H1 (cell line): ENCODE measurements at regions not wholly inside any gene's neighbourhood (a gene's known extent, or its start where the extent isn't known, plus 50 kb on each side); places are given as distances from the start of the nearest gene placed in this dataset.

Experiments
- CTCF ChIA-PET: fragments of 300-600 bp; sonication (Branson Sonifier 250); formaldehyde crosslinking; loops from one replicate; lab custom pipeline; 2021; ENCODE audit not compliant: partially characterized antibody; lab: Charles Lee
- POLR2A ChIA-PET: fragments of 300-600 bp; sonication (Branson Sonifier 250); formaldehyde crosslinking; loops from one replicate; lab custom pipeline; 2021; ENCODE audit warnings: inconsistent platforms; ENCODE audit not compliant: partially characterized antibody; lab: Charles Lee
- DNase-seq, 2 experiments: peaks; one replicate each; pipeline versions ENCODE4 v3.0.0 to v3.0.0-alpha.2; 2010 to 2022; ENCODE audit warnings: low spot score in 2 of 2, low read depth in 1 of 2, mixed read lengths in 1 of 2
- FAIRE-seq: peaks from 2 replicates; lab custom pipeline; 2011; peaks lifted over from hg19 to GRCh38; lab: Jason Lieb, UNC
- H2AFZ ChIP-seq: 2 replicates; pipeline ENCODE4 v1.8.1; 2012; ENCODE audit warnings: low read length, inconsistent platforms
- H2AK5ac ChIP-seq: 2 replicates; pipeline ENCODE4 v1.6.1; 2013; ENCODE audit warnings: low read depth, low read length
- H2BK120ac ChIP-seq: replicated peaks from 2 replicates; pipeline ENCODE3; 2013; ENCODE audit warnings: low read depth, low read length, inconsistent platforms
- H2BK12ac ChIP-seq: 2 replicates; pipeline ENCODE4 v1.6.1; 2013; ENCODE audit warnings: low read depth, low read length
- H2BK15ac ChIP-seq: 2 replicates; pipeline ENCODE4 v1.6.1; 2013; ENCODE audit warnings: low read length
- H2BK20ac ChIP-seq: 2 replicates; pipeline ENCODE4 v1.6.1; 2013; ENCODE audit warnings: low read length
- H2BK5ac ChIP-seq: 2 replicates; pipeline ENCODE4 v1.6.1; 2013; ENCODE audit warnings: low read depth, low read length
- H3K14ac ChIP-seq: 2 replicates; pipeline ENCODE4 v1.6.1; 2013; ENCODE audit warnings: inconsistent platforms; ENCODE audit not compliant: insufficient read length
- H3K18ac ChIP-seq: 2 replicates; pipeline ENCODE4 v1.6.1; 2013; ENCODE audit warnings: low read length; ENCODE audit errors: extremely low read depth
- H3K23ac ChIP-seq: 2 replicates; pipeline ENCODE4 v1.6.1; 2013; ENCODE audit warnings: inconsistent platforms; ENCODE audit not compliant: insufficient read length
- H3K23me2 ChIP-seq: 2 replicates; pipeline ENCODE4 v1.6.1; 2013; ENCODE audit warnings: low read depth, low read length
- H3K27ac ChIP-seq: 2 replicates; pipeline ENCODE4 v1.6.1; 2011; ENCODE audit warnings: low read depth, low read length, inconsistent platforms
- H3K27me3 ChIP-seq, 4 experiments: replicated peaks in 1 of 4; 1 replicate in 1 of 4; 2 replicates in 3 of 4; pipeline versions ENCODE4 v1.6.1 to v1.8.1; 2011 to 2013; ENCODE audit warnings: low read length in 3 of 4, mild to moderate bottlenecking in 3 of 4, inconsistent platforms in 2 of 4, mixed read lengths in 2 of 4, moderate library complexity in 1 of 4; ENCODE audit not compliant: control insufficient read depth in 3 of 4, insufficient read depth in 3 of 4; ENCODE audit errors: extremely low read depth in 1 of 4
- H3K36me3 ChIP-seq, 4 experiments: 2 replicates each; pipeline versions ENCODE4 v1.6.1 to v1.8.1; 2011 to 2013; ENCODE audit warnings: mild to moderate bottlenecking in 4 of 4, low read length in 3 of 4, moderate library complexity in 2 of 4, control low read depth in 1 of 4, inconsistent platforms in 1 of 4; ENCODE audit not compliant: insufficient read depth in 4 of 4, control insufficient read depth in 2 of 4
- H3K4ac ChIP-seq: replicated peaks from 2 replicates; pipeline ENCODE3; 2013; ENCODE audit warnings: low read length, low read depth, mixed read lengths, inconsistent platforms; ENCODE audit not compliant: insufficient read length
- H3K4me1 ChIP-seq, 4 experiments: replicated peaks in 1 of 4; 1 replicate in 1 of 4; 2 replicates in 3 of 4; pipeline versions ENCODE4 v1.6.1 to v1.8.1; 2011 to 2013; ENCODE audit warnings: low read length in 3 of 4, inconsistent platforms in 2 of 4, mixed read lengths in 1 of 4; ENCODE audit not compliant: insufficient read depth in 4 of 4, control insufficient read depth in 3 of 4
- H3K4me2 ChIP-seq, 2 experiments: 2 replicates each; pipeline versions ENCODE4 v1.6.1 to v1.8.1; 2011 to 2013; ENCODE audit warnings: low read depth in 2 of 2, low read length in 2 of 2, control low read depth in 1 of 2, inconsistent platforms in 1 of 2, mild to moderate bottlenecking in 1 of 2; ENCODE audit not compliant: insufficient read depth in 1 of 2
- H3K4me3 ChIP-seq, 4 experiments: fragments of 200-600, 300-600 bp in 1 of 4; sonication (generic), shearing (Covaris generic), sonication (Bioruptor Twin) in 1 of 4; 2 replicates each; pipeline versions ENCODE4 v1.5.1 to v1.8.1; 2011 to 2016; ENCODE audit warnings: low read length in 4 of 4, low read depth in 3 of 4, control low read depth in 2 of 4, inconsistent platforms in 2 of 4, mild to moderate bottlenecking in 2 of 4, mixed read lengths in 1 of 4, moderate library complexity in 1 of 4; ENCODE audit not compliant: insufficient read depth in 2 of 4; ENCODE audit errors: extremely low read depth in 1 of 4
- H3K56ac ChIP-seq: replicated peaks from 2 replicates; pipeline ENCODE3; 2013; ENCODE audit warnings: low read depth, mild to moderate bottlenecking, mixed read lengths, low read length, inconsistent platforms; ENCODE audit not compliant: insufficient read length
- H3K79me1 ChIP-seq: 2 replicates; pipeline ENCODE4 v1.6.1; 2013; ENCODE audit warnings: low read depth, low read length, control low read depth
- H3K79me2 ChIP-seq, 2 experiments: 2 replicates each; pipeline versions ENCODE4 v1.6.1 to v1.8.1; 2012 to 2013; ENCODE audit warnings: low read length in 2 of 2, mild to moderate bottlenecking in 2 of 2, inconsistent platforms in 1 of 2; ENCODE audit not compliant: insufficient read depth in 2 of 2, control insufficient read depth in 1 of 2
- H3K9ac ChIP-seq, 4 experiments: replicated peaks in 1 of 4; 1 replicate in 1 of 4; 2 replicates in 3 of 4; pipeline versions ENCODE4 v1.6.1 to v1.8.1; 2011 to 2013; ENCODE audit warnings: low read depth in 3 of 4, low read length in 3 of 4, control low read depth in 2 of 4, mild to moderate bottlenecking in 2 of 4, moderate library complexity in 2 of 4, inconsistent platforms in 1 of 4; ENCODE audit errors: extremely low read depth in 1 of 4
- H3K9me3 ChIP-seq, 2 experiments: 2 replicates each; pipeline versions ENCODE4 v1.6.1 to v1.8.1; 2012 to 2013; ENCODE audit warnings: mild to moderate bottlenecking in 2 of 2, moderate library complexity in 2 of 2, control low read depth in 1 of 2, inconsistent platforms in 1 of 2, low read depth in 1 of 2, low read length in 1 of 2, mixed read lengths in 1 of 2; ENCODE audit not compliant: insufficient read depth in 2 of 2
- H4K20me1 ChIP-seq, 2 experiments: replicated peaks in 1 of 2; 2 replicates each; pipeline versions ENCODE3 to v1.8.1; 2011 to 2013; ENCODE audit warnings: inconsistent platforms in 2 of 2, low read length in 2 of 2, mild to moderate bottlenecking in 1 of 2; ENCODE audit not compliant: insufficient read depth in 2 of 2, control insufficient read depth in 1 of 2
- H4K5ac ChIP-seq: 2 replicates; pipeline ENCODE4 v1.6.1; 2013; ENCODE audit warnings: low read length, low read depth, mixed read lengths, inconsistent platforms; ENCODE audit not compliant: insufficient read length
- H4K8ac ChIP-seq: 2 replicates; pipeline ENCODE4 v1.8.0; 2013; ENCODE audit warnings: mild to moderate bottlenecking, moderate library complexity, low read length, inconsistent platforms; ENCODE audit not compliant: insufficient read depth; ENCODE audit errors: extremely low read depth
- H4K91ac ChIP-seq: replicated peaks from 2 replicates; pipeline ENCODE3; 2013; ENCODE audit warnings: low read length, mixed read lengths, inconsistent platforms; ENCODE audit not compliant: insufficient read length
- ASH2L ChIP-seq: fragments of 200-600, 300-600 bp; sonication (generic); IDR thresholded peaks from one replicate; pipeline ENCODE4 v1.7.1; 2017; ENCODE audit warnings: low read length
- BRCA1 ChIP-seq: IDR thresholded peaks from 2 replicates; pipeline ENCODE4 v1.6.1; 2012; ENCODE audit warnings: low read depth, low read length, improper control_type of control experiment
- CBX8 ChIP-seq: fragments of 300-800, 300-1000 bp; sonication (generic); IDR thresholded peaks from 2 replicates; pipeline ENCODE4 v1.7.1; 2016; ENCODE audit warnings: low read depth, low read length, borderline replicate concordance
- E2F6 ChIP-seq: IDR thresholded peaks from 2 replicates; pipeline ENCODE4 v1.6.1; 2012; ENCODE audit warnings: inconsistent platforms
- GABPA ChIP-seq: IDR thresholded peaks from 2 replicates; pipeline ENCODE4 v1.6.1; 2011; ENCODE audit warnings: mild to moderate bottlenecking, low read length, moderate library complexity, borderline replicate concordance; ENCODE audit not compliant: insufficient read depth
- GTF2F1 ChIP-seq: IDR thresholded peaks from 2 replicates; pipeline ENCODE4 v1.6.1; 2012; ENCODE audit warnings: low read depth, low read length, improper control_type of control experiment, borderline replicate concordance
- RNF2 ChIP-seq: fragments of 200-900, 300-1000 bp; sonication (generic); IDR thresholded peaks from 2 replicates; pipeline ENCODE4 v1.7.1; 2016; ENCODE audit warnings: borderline replicate concordance, low read depth, mild to moderate bottlenecking, antibody characterized with exemption, low read length; ENCODE audit not compliant: poor library complexity, severe bottlenecking; ENCODE audit errors: missing control alignments
- TBP ChIP-seq: IDR thresholded peaks from 2 replicates; pipeline ENCODE4 v1.6.1; 2011; ENCODE audit warnings: low read depth, low read length, improper control_type of control experiment
- USF2 ChIP-seq: IDR thresholded peaks from 2 replicates; pipeline ENCODE4 v1.6.1; 2011; ENCODE audit warnings: low read length, improper control_type of control experiment
- WGBS, 2 experiments: shearing (Covaris generic) in 1 of 2; methylation state at CpG; one replicate each; pipeline versions ENCODE4 v1.1.6 to v1.1.7; 2013 to 2015; ENCODE audit warnings: low lambda C conversion rate in 2 of 2, mixed read lengths in 2 of 2, inconsistent platforms in 1 of 2, low coverage in 1 of 2, missing lambda C conversion rate in 1 of 2; ENCODE audit not compliant: insufficient replicate concordance in 2 of 2, insufficient coverage in 1 of 2, insufficient read length in 1 of 2; ENCODE audit errors: extremely low coverage in 1 of 2, missing lambda C conversion rate in 1 of 2; 5-methylcytosine and 5-hydroxymethylcytosine counted together

- Histone ChIP-seq H2BK12ac (no peak overlapping the region), H2AK5ac (no peak overlapping the region), H3K9ac (no peak overlapping the region), H4K8ac (no peak overlapping the region), H2BK5ac (no peak overlapping the region), H3K4ac (no peak overlapping the region), H4K20me1 (no peaks in the 10 kb centered on the region), H3K79me1 (no peaks in the 10 kb centered on the region), H3K27ac (no peak overlapping the region), H3K4me1 (no peaks in the 10 kb centered on the region), H3K56ac (no peak overlapping the region), H3K9me3 (no peaks in the 10 kb centered on the region), H3K18ac (no peak overlapping the region), H3K36me3 (no peaks in the 10 kb centered on the region), H3K27me3 (no peaks in the 10 kb centered on the region), H2AFZ (no peak overlapping the region), H2BK120ac (no peak overlapping the region), H2BK20ac (no peak overlapping the region), H3K14ac (no peak overlapping the region), H3K4me2 (no peak overlapping the region), H3K79me2 (no peaks in the 10 kb centered on the region), H3K23me2 (no peaks in the 10 kb centered on the region), H4K5ac (no peak overlapping the region)
- DNase-seq (no peak), FAIRE-seq (no peak)
- 61% methylated on average over 3 of the region's 3 CpGs; no CpG with 5 or more reads in 1 of the 2 experiments for WGBS, 2 experiments
- CTCF ChIA-PET, result no interaction called here
- TF ChIP-seq GTF2F1 (no peak), RNF2 (no peak), GABPA (no peak), BRCA1 (no peak), USF2 (no peak), ASH2L (no peak), CBX8 (no peak), E2F6 (no peak), TBP (no peak)
- TF ChIP-seq, all 59 proteins: peak for 0
- no peak overlapping the region for H3K4me3 ChIP-seq
- no peak overlapping the region for H4K91ac ChIP-seq
- H2BK15ac ChIP-seq, result no peak overlapping the region
- POLR2A ChIA-PET, result no interaction called here
- no peak overlapping the region for H3K23ac ChIP-seq
Measured at GRCh38 chr6:127404594-127405178, 54.5 kb downstream of the KIAA0408 start.
